Activated naive CD4-positive, alpha-beta T cell treated with anti-CD3 and anti-CD28 coated beads, Interleukin-2, amount 50 U/mL, for 72 hours (primary cell): ENCODE measurements at regions not wholly inside any gene's neighbourhood (a gene's known extent, or its start where the extent isn't known, plus 50 kb on each side); places are given as distances from the start of the nearest gene placed in this dataset.

Experiments used
- ATAC-seq, 2 donors: fragments of 150-1000 bp; cut with Tn5 transposase; 2 replicates each; pipeline ENCODE4 v1.10.0; 2021; ENCODE audit warnings: mild to moderate bottlenecking in 2 of 2, moderate library complexity in 2 of 2
- DNase-seq, 2 donors: peaks; one replicate each; pipeline ENCODE4 v3.0.0; 2021 to 2022; ENCODE audit warnings: low spot score in 2 of 2
- H3K27ac Mint-ChIP-seq, 2 donors: one replicate each; pipeline ENCODE4 v1.8.0; 2022; ENCODE audit warnings: mild to moderate bottlenecking in 2 of 2, mixed read lengths in 2 of 2
- H3K36me3 Mint-ChIP-seq, 2 donors: one replicate each; pipeline ENCODE4 v1.8.0; 2022; ENCODE audit warnings: mixed read lengths in 2 of 2
- H3K9me3 Mint-ChIP-seq, 2 donors: one replicate each; pipeline ENCODE4 v1.8.0; 2022; ENCODE audit warnings: mixed read lengths in 2 of 2

DNA sequence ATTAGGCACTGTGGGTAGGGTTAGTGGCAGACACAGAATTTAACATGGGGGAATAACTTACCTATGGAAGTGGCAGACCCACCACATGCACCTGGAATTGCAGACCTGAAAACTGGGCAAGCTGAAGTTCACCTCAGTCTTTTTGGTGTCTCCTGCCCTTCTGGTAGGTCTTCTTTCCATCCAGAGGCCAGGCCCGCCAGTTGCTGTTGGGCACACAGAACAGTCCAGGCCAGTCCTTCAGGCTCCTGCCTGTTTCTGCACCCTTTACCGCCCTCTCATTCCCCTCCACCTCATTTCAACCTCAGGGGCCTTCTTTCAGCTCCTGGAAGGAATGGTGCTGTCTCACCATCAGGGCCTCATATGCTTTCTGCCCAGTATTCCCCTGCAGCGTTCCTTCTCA lies 358.9 kb upstream of the ETAA1 start:
- H3K9me3 Mint-ChIP-seq: peaks cover 7 to 10% of the 10 kb centered on the region in 2 donors
- no peak for ATAC-seq
- H3K27ac Mint-ChIP-seq: no peak overlapping the region
- no peak for DNase-seq
- no peaks in the 10 kb centered on the region for H3K36me3 Mint-ChIP-seq

- Mint-ChIP-seq H3K9me3 (peaks cover 7 to 10% of the 10 kb centered on the region in 2 donors), H3K27ac (no peak overlapping the region), H3K36me3 (no peaks in the 10 kb centered on the region)
- DNase-seq (no peak), ATAC-seq (no peak)
Measured at GRCh38 chr2:67039058-67039457, 358.1 kb upstream of the ETAA1 start.

DNA sequence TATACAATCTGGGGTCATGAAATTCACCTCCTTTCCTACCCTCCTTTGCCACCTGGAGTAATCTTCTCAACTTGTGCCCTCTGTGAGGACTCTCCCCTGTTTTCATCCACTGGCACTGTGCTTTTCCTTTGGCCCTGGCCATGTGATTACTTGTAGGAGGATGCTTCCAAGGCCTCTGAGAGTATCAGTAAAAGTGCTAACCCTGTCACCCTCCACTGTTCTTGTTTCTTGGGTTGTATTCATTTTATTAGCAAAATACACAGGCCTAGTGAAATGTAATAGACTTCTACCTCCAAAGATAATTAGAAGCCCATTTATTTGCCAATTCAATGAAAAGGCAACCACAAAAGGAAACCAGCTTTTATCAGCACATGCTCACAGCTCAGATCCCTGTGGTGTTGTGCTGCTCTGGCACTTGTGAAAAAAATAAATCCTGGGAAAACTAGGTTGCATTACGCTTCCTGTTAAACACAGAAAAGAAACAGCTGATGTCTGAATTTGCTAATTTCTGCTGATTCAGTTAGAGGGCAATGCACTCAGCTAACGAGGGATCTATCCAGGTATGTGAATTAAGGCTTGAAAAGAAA lies 357.5 kb upstream of the ETAA1 start:
- Mint-ChIP-seq H3K27ac (no peak overlapping the region), H3K36me3 (no peaks in the 10 kb centered on the region), H3K9me3 (peaks cover 7 to 10% of the 10 kb centered on the region in 2 donors)
- ATAC-seq (no peak), DNase-seq (no peak)

DNA sequence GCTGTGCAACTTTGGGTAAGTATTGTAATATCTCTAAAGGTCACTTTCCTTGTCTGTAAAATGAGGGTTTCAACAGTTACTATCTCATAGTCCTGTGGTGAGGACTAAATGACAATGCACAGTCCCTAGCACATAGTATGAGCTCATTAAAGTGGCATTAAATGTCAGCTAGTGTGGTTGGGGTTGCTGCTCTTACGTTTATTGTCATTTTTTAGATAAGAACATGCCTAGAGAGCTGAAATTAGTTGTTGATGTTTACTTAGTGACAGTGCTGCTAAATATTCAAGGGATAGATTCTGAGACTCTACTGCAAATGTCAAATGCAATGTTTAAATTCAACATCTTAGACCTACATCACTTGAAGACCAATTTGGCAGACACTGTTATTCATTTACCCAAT lies 356.1 kb upstream of the ETAA1 start:
- ATAC-seq (no peak), DNase-seq (no peak)
- no peak overlapping the region for H3K27ac Mint-ChIP-seq
- peaks cover 7 to 10% of the 10 kb centered on the region in 2 donors for H3K9me3 Mint-ChIP-seq
- no peaks in the 10 kb centered on the region for H3K36me3 Mint-ChIP-seq

GRCh38 chr2:67043781-67044478 lies 353.2 kb upstream of the ETAA1 start:
- DNase-seq (no peak), ATAC-seq (no peak)
- H3K27ac Mint-ChIP-seq: no peak overlapping the region
- peaks cover 10 to 11% of the 10 kb centered on the region in 2 donors for H3K9me3 Mint-ChIP-seq
- H3K36me3 Mint-ChIP-seq: no peaks in the 10 kb centered on the region

DNA sequence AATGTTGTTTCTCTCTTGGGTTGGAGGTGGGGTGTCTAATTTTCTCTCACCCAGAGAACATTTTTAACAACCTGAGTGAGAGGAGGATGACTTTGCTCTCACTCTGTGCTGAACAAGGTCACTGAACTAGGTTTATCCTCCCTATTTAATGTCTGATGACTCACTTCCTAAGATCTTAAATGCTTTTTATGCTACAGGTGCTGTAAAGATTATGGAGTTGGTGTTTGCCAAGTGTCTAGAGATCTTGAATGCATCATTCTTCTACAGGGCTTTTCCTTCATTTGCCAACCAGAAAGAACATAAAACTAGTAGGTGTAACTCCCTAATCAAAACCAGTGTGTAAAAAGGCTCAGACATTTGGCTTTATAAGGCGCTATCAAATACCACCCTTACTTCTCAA lies 350.5 kb upstream of the ETAA1 start:
- DNase-seq: no peak
- Mint-ChIP-seq H3K27ac (no peak overlapping the region), H3K9me3 (peaks cover 8 to 10% of the 10 kb centered on the region in 2 donors), H3K36me3 (no peaks in the 10 kb centered on the region)
- ATAC-seq: no peak

DNA sequence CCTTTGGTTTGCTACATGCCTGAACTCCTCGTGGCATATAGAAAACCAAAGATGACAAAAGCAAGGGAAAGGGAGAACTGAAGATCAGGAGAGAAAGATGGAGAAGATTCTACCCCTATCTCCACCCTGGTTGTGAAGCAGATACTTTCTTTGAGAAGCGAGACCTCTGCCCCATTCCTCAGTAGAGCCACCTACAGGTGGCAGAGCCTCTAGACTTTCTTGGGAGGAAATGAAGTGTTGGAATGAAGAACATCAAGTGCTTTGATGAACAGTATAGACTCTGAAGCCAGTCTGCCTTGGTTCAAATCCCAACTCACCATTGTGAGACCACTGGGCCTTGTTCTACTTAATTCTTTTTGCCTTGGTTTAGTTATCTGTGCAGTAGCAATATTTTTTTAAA lies 348.8 kb upstream of the ETAA1 start:
- no peak for DNase-seq
- peaks cover 8 to 12% of the 10 kb centered on the region in 2 donors for H3K9me3 Mint-ChIP-seq
- H3K27ac Mint-ChIP-seq: no peak overlapping the region
- no peak for ATAC-seq
- H3K36me3 Mint-ChIP-seq: no peaks in the 10 kb centered on the region

GRCh38 chr2:67050622-67051021 lies 346.5 kb upstream of the ETAA1 start:
- no peak for DNase-seq
- H3K36me3 Mint-ChIP-seq: no peaks in the 10 kb centered on the region
- H3K27ac Mint-ChIP-seq: no peak overlapping the region
- ATAC-seq: no peak
- H3K9me3 Mint-ChIP-seq: peaks cover 8 to 12% of the 10 kb centered on the region in 2 donors

GRCh38 chr2:67054728-67055127 lies 342.4 kb upstream of the ETAA1 start:
- no peak overlapping the region for H3K27ac Mint-ChIP-seq
- no peak for DNase-seq
- H3K36me3 Mint-ChIP-seq: no peaks in the 10 kb centered on the region
- ATAC-seq: no peak
- peaks cover 4% of the 10 kb centered on the region in 2 donors for H3K9me3 Mint-ChIP-seq

DNA sequence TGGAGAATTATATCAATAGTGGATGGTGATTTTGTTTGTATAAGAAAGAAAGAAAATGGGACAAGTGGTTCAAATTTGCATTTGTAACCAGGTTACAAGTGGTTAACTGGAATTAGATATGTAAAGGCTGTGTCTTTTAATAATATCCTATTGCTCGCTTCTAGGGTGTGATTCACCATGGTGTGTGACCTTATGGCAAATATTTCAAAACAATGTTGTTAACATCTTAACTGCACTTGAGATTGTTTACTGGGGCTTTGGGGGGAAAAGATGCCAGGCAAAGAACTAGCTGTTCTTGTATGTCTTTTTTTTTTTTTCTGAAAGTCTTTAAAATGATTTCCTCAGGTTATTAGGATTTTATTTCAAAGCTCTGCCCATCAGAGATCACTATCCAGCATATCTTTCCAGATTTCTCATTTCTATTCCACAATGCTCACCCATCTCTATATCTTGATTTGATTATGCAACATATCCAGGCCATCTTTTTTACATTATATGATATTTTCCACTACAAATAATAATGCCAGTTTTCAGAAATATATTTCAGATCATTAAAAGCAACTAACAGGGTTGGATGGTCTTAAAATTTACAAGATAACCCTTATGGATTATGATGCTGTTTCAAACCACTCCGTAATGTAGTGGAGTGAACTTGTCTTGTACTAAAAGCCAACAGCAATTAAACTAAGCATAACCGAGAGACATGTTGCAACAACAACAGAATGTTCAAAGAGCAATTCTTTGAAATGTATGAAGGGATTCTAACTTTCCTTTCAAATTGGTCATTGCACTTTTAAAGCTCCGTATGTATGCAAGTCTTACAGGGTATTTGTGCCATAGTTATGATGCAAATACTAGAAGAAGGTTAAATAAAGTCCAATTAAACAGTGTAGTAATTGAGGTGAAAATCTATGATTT lies 341.5 kb upstream of the ETAA1 start:
- Mint-ChIP-seq H3K9me3 (peaks cover 8 to 9% of the 10 kb centered on the region in 2 donors), H3K27ac (no peak overlapping the region), H3K36me3 (no peaks in the 10 kb centered on the region)
- DNase-seq (no peak), ATAC-seq (no peak)

GRCh38 chr2:67057123-67057522 lies 340.0 kb upstream of the ETAA1 start:
- DNase-seq: no peak
- H3K36me3 Mint-ChIP-seq: no peaks in the 10 kb centered on the region
- no peak for ATAC-seq
- no peak overlapping the region for H3K27ac Mint-ChIP-seq
- H3K9me3 Mint-ChIP-seq: peaks cover 7 to 10% of the 10 kb centered on the region in 2 donors

DNA sequence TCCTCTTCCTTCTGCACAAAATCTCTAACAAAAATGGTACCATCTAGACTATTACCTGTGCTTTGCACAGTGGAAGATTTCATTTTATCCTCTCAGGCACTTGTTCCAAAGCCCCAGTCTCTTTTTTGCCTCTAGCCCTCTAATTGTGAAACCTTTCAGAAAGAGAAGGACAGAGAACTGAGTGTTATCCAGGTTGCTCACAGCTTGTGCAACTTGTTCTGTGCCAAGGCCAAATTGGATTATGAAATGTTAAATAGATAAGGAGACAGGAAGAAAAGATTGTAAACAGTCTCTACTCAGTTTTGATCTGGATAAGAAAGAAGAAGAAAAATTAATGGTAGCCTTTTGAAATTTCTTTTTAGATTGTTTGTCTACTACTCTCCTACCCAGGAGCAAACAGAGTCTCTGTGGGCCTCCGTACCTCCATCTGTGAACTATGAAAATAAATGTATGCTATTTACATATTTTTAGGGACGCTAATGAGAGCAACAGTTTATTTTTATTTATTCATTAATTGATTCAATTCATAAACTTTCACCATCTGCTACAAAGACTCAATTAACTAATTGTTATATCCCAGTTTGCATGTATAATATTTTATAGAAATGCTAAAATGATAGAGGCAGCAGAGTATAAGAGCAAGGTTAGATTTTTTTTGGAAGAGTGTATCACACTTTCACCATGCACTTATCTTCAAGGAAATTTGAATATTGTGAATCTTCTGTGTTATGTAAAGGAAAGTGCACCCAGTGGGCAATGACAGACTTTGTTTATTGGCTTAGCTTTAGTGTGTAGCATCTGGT lies 339.0 kb upstream of the ETAA1 start:
- ATAC-seq: no peak
- DNase-seq: no peak
- no peak overlapping the region for H3K27ac Mint-ChIP-seq
- no peaks in the 10 kb centered on the region for H3K36me3 Mint-ChIP-seq
- H3K9me3 Mint-ChIP-seq: peaks cover 7 to 10% of the 10 kb centered on the region in 2 donors

- no peak for ATAC-seq
Measured at GRCh38 chr2:67065046-67065445, 332.1 kb upstream of the ETAA1 start.

DNA sequence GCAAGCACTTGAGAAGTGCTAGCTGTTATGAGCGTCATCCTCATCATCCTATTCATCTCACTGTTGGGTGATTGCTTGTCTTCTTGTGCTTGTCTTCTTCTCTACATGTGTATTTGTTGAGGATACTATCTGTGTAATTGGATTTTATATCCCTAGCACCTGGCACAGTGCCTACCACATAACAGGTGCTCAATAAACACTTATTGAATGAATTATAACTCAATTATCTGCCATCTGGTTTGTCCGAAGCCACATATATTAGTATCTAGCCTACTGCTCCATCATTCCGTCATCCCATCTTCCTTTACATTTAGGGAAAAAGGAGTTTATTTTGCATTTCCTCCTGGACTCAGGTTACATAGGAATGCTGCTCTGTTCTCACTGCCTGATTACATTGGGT lies 330.4 kb upstream of the ETAA1 start:
- Mint-ChIP-seq H3K27ac (no peak overlapping the region), H3K36me3 (no peaks in the 10 kb centered on the region)
- no peak for ATAC-seq

More at GRCh38 chr2:67065046-67065445, 332.1 kb upstream of the ETAA1 start:
- Mint-ChIP-seq H3K9me3 (peaks cover 16 to 19% of the 10 kb centered on the region in 2 donors), H3K27ac (no peak overlapping the region), H3K36me3 (no peaks in the 10 kb centered on the region)
- no peak for DNase-seq

DNA sequence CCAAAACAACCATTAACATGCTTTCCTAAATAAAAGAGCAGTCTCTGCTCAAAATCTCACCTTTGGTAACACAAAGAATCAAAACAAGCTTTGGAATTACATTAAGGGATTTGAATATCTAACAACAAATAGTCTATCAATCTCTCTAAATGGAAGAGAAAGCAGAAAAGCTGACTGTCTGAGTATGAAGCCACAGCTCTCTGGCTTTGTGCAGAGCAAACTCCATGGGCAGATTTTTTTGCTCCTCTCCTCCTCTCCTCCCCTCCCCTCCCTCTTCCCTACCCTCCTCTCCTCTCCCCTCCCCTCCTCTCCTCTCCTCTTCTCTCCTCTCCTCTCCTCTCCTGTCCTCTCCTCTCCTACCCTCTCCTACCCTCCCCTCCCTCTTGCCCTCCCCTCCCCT lies 329.5 kb upstream of the ETAA1 start:
- peaks cover 11 to 12% of the 10 kb centered on the region in 2 donors for H3K9me3 Mint-ChIP-seq
- no peak for ATAC-seq

More for the DNA sequence above, 330.4 kb upstream of the ETAA1 start:
- DNase-seq: no peak
- H3K9me3 Mint-ChIP-seq: peaks cover 11 to 12% of the 10 kb centered on the region in 2 donors

DNA sequence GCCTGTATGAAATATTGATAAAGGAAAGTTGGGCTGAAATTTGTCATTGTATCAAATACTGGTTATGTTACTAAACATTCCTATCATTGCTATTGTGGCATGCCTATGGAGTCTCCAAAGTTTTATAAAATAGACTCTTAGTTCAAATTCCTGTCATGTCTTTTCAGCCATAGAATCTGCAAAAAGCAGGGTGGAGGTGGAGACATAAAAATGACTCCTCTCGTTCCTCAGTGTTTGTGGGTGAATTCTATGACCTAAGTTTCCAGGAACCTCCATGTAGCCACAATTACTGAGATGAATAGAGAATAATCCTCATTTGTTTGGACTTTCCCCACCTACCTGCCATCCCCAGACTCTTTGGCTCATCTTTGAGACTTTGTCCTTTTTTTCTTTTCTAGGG lies 326.3 kb upstream of the ETAA1 start:
- DNase-seq: no peak
- Mint-ChIP-seq H3K9me3 (peaks cover 17 to 19% of the 10 kb centered on the region in 2 donors), H3K36me3 (no peaks in the 10 kb centered on the region), H3K27ac (no peak overlapping the region)
- no peak for ATAC-seq

More for the DNA sequence above, 329.5 kb upstream of the ETAA1 start:
- no peaks in the 10 kb centered on the region for H3K36me3 Mint-ChIP-seq
- H3K27ac Mint-ChIP-seq: no peak overlapping the region
- no peak for DNase-seq
